IMR-90 (cell line): ENCODE measurements at regions not wholly inside any gene's neighbourhood (a gene's known extent, or its start where the extent isn't known, plus 50 kb on each side); places are given as distances from the start of the nearest gene placed in this dataset.

Experiments used
- ATAC-seq: fragments of 200-7000 bp; cut with Tn5 transposase; 2 replicates; pipeline ENCODE4 v1.9.1; 2020; ENCODE audit warnings: low read depth, mild to moderate bottlenecking, moderate library complexity
- BruUV-seq: library from RNA; stranded (reverse); fragments of 400-500 nt; replicated peaks from 2 replicates; lab custom pipeline; 2021; lab: Mats Ljungman, UMichigan
- CTCF ChIA-PET: fragments of 300-600 bp; formaldehyde crosslinking; extraction: SDS; loops from one replicate; lab custom pipeline; 2021; ENCODE audit warnings: antibody characterized with exemption; lab: Yijun Ruan, JAX
- POLR2A ChIA-PET: fragments of 300-600 bp; sonication (Branson Sonifier 250); formaldehyde crosslinking; loops from one replicate; lab custom pipeline; 2022; ENCODE audit warnings: antibody characterized with exemption; ENCODE audit not compliant: unreplicated experiment; lab: Charles Lee
- DNase-seq: peaks from one replicate; pipeline ENCODE4 v3.0.0; 2013
- H2AFZ ChIP-seq: replicated peaks from 2 replicates; pipeline ENCODE3; 2013; ENCODE audit warnings: low read length, mild to moderate bottlenecking; ENCODE audit not compliant: poor library complexity
- H2AK5ac ChIP-seq: 2 replicates; pipeline ENCODE4 v1.6.1; 2013; ENCODE audit warnings: low read depth, low read length, inconsistent platforms
- H2AK9ac ChIP-seq: replicated peaks from 2 replicates; pipeline ENCODE3; 2013; ENCODE audit warnings: mild to moderate bottlenecking, low read depth, low read length, moderate library complexity; ENCODE audit not compliant: poor library complexity
- H2BK120ac ChIP-seq: 2 replicates; pipeline ENCODE4 v1.6.1; 2013; ENCODE audit warnings: low read depth, low read length, inconsistent platforms
- H2BK15ac ChIP-seq: 3 replicates; pipeline ENCODE4 v1.6.1; 2013; ENCODE audit warnings: low read depth, low read length, inconsistent platforms
- H2BK20ac ChIP-seq: 2 replicates; pipeline ENCODE4 v1.6.1; 2013; ENCODE audit warnings: low read depth, mild to moderate bottlenecking, inconsistent platforms, low read length, moderate library complexity
- H2BK5ac ChIP-seq: 2 replicates; pipeline ENCODE4 v1.6.1; 2013; ENCODE audit warnings: mild to moderate bottlenecking, low read depth, low read length, inconsistent platforms; ENCODE audit not compliant: poor library complexity, severe bottlenecking
- H3K14ac ChIP-seq: replicated peaks from 2 replicates; pipeline ENCODE4 v1.6.1; 2013; ENCODE audit warnings: low read depth, low read length, inconsistent platforms
- H3K18ac ChIP-seq: 2 replicates; pipeline ENCODE4 v1.6.1; 2013; ENCODE audit warnings: low read depth, low read length, control low read depth
- H3K23ac ChIP-seq: 2 replicates; pipeline ENCODE4 v1.6.1; 2013; ENCODE audit warnings: low read depth, low read length, inconsistent platforms
- H3K27ac ChIP-seq: 2 replicates; pipeline ENCODE4 v1.5.1; 2013; ENCODE audit warnings: mild to moderate bottlenecking, control low read depth, low read length; ENCODE audit not compliant: insufficient read depth
- H3K27me3 ChIP-seq: 2 replicates; pipeline ENCODE4 v1.6.1; 2013; ENCODE audit warnings: low read length; ENCODE audit not compliant: control insufficient read depth, insufficient read depth
- H3K36me3 ChIP-seq: 2 replicates; pipeline ENCODE4 v1.6.1; 2013; ENCODE audit warnings: low read length, mixed read lengths; ENCODE audit not compliant: control insufficient read depth, insufficient read depth
- H3K4ac ChIP-seq: 2 replicates; pipeline ENCODE4 v1.6.1; 2013; ENCODE audit warnings: low read depth, low read length, inconsistent platforms
- H3K4me1 ChIP-seq: 2 replicates; pipeline ENCODE4 v1.6.1; 2013; ENCODE audit warnings: low read length, mixed read lengths; ENCODE audit not compliant: control insufficient read depth, insufficient read depth
- H3K4me2 ChIP-seq: 2 replicates; pipeline ENCODE4 v1.6.1; 2013; ENCODE audit warnings: low read depth, mild to moderate bottlenecking, control low read depth, low read length, moderate library complexity
- H3K4me3 ChIP-seq: 2 replicates; pipeline ENCODE4 v1.5.1; 2013; ENCODE audit warnings: low read depth, mild to moderate bottlenecking, control low read depth, low read length, moderate library complexity; ENCODE audit not compliant: insufficient read depth
- H3K56ac ChIP-seq: 2 replicates; pipeline ENCODE4 v1.6.1; 2013; ENCODE audit warnings: low read length, inconsistent platforms; ENCODE audit not compliant: insufficient read depth; ENCODE audit errors: extremely low read depth
- H3K79me1 ChIP-seq, 2 experiments: 2 replicates each; pipeline ENCODE4 v1.6.1; 2013; ENCODE audit warnings: low read length in 2 of 2, inconsistent platforms in 1 of 2, low read depth in 1 of 2
- H3K9ac ChIP-seq: 2 replicates; pipeline ENCODE4 v1.6.1; 2013; ENCODE audit warnings: low read depth, low read length, control low read depth
- H3K9me1 ChIP-seq: 2 replicates; pipeline ENCODE4 v1.6.1; 2013; ENCODE audit warnings: low read length, inconsistent platforms; ENCODE audit not compliant: insufficient read depth
- H3K9me3 ChIP-seq: 2 replicates; pipeline ENCODE4 v1.6.1; 2013; ENCODE audit warnings: low read length; ENCODE audit not compliant: control insufficient read depth, insufficient read depth
- H4K20me1 ChIP-seq: 2 replicates; pipeline ENCODE4 v1.6.1; 2013; ENCODE audit warnings: low read length, inconsistent platforms; ENCODE audit not compliant: insufficient read depth
- H4K5ac ChIP-seq: 2 replicates; pipeline ENCODE4 v1.6.1; 2013; ENCODE audit warnings: mild to moderate bottlenecking, low read depth, low read length, control low read depth
- H4K8ac ChIP-seq, 2 experiments: 2 replicates each; pipeline ENCODE4 v1.6.1; 2013; ENCODE audit warnings: low read depth in 2 of 2, low read length in 2 of 2, control low read depth in 1 of 2, inconsistent platforms in 1 of 2
- H4K91ac ChIP-seq: 2 replicates; pipeline ENCODE4 v1.6.1; 2013; ENCODE audit warnings: low read depth, low read length, inconsistent platforms; ENCODE audit not compliant: insufficient read depth
- BHLHE40 ChIP-seq: fragments of 150-350 bp; IDR thresholded peaks from 2 replicates; pipeline ENCODE4 v1.6.1; 2016; ENCODE audit warnings: mild to moderate bottlenecking, low read depth, low read length
- CTCF ChIP-seq: conservative IDR thresholded peaks from 2 replicates; pipeline ENCODE4 v1.5.1; 2012; ENCODE audit warnings: mild to moderate bottlenecking, low read depth, low read length, improper control_type of control experiment
- ELK1 ChIP-seq: fragments of 150-350 bp; IDR thresholded peaks from 2 replicates; pipeline ENCODE4 v1.6.1; 2016; ENCODE audit warnings: low read depth, mild to moderate bottlenecking, low read length, moderate library complexity, borderline replicate concordance
- FOS ChIP-seq: fragments of 150-350 bp; IDR thresholded peaks from 2 replicates; pipeline ENCODE4 v1.6.1; 2016; ENCODE audit warnings: low read depth, low read length
- MAFK ChIP-seq: IDR thresholded peaks from 2 replicates; pipeline ENCODE4 v1.6.1; 2012; ENCODE audit warnings: low read depth, low read length, improper control_type of control experiment
- MAZ ChIP-seq: IDR thresholded peaks from 2 replicates; pipeline ENCODE4 v1.6.1; 2012; ENCODE audit warnings: low read depth, mild to moderate bottlenecking, low read length, improper control_type of control experiment, moderate library complexity, borderline replicate concordance
- MXI1 ChIP-seq: IDR thresholded peaks from 2 replicates; pipeline ENCODE4 v1.6.1; 2012; ENCODE audit warnings: low read depth, mild to moderate bottlenecking, low read length, moderate library complexity, borderline replicate concordance
- NFE2L2 ChIP-seq: fragments of 150-350 bp; IDR thresholded peaks from 2 replicates; pipeline ENCODE4 v1.6.1; 2016; ENCODE audit warnings: low read depth, mild to moderate bottlenecking, low read length
- POLR2A ChIP-seq: IDR thresholded peaks from 2 replicates; pipeline ENCODE4 v1.6.1; 2012; ENCODE audit warnings: mild to moderate bottlenecking, low read depth, low read length
- RAD21 ChIP-seq: IDR thresholded peaks from 2 replicates; pipeline ENCODE4 v1.6.1; 2012; ENCODE audit warnings: low read length, improper control_type of control experiment
- RCOR1 ChIP-seq: IDR thresholded peaks from 2 replicates; pipeline ENCODE4 v1.6.1; 2012; ENCODE audit warnings: mild to moderate bottlenecking, low read length, improper control_type of control experiment; ENCODE audit not compliant: insufficient replicate concordance
- RFX5 ChIP-seq: IDR thresholded peaks from 2 replicates; pipeline ENCODE4 v1.8.0; 2012; ENCODE audit warnings: low read depth, mild to moderate bottlenecking, low read length, moderate library complexity
- SMC3 ChIP-seq: fragments of 150-350 bp; IDR thresholded peaks from 2 replicates; pipeline ENCODE4 v1.6.1; 2016; ENCODE audit warnings: low read depth, mild to moderate bottlenecking, antibody characterized with exemption, low read length, moderate library complexity
- USF2 ChIP-seq: fragments of 150-350 bp; IDR thresholded peaks from 2 replicates; pipeline ENCODE4 v1.6.1; 2017; ENCODE audit warnings: mild to moderate bottlenecking, antibody characterized with exemption, low read length, low read depth
- WGBS, 2 experiments: methylation state at CpG; one replicate each; pipeline versions ENCODE4 v1.1.5 to v1.1.7; 2013; ENCODE audit warnings: missing lambda C conversion rate in 2 of 2; ENCODE audit not compliant: insufficient read length in 1 of 2; ENCODE audit errors: extremely low coverage in 2 of 2; 5-methylcytosine and 5-hydroxymethylcytosine counted together
- dilution Hi-C: fragments of 300-500 bp; cut with HindIII; formaldehyde crosslinking; loops from one replicate; pipeline ENCODE4 v1.14.3; 2018; ENCODE audit warnings: low sequenced_read_pairs; ENCODE audit not compliant: unreplicated experiment
- in situ Hi-C: fragments of 300-500 bp; cut with MboI; formaldehyde crosslinking; loops from 3 replicates; pipeline ENCODE4 v1.14.3; 2019; ENCODE audit warnings: low sequenced_read_pairs, inconsistent platforms, mixed read lengths
- intact Hi-C: fragments of 100-400 bp; cut with micrococcal nuclease; formaldehyde crosslinking; loops from 2 replicates; pipeline ENCODE4 v1.10.0; 2022

GRCh38 chr14:106208794-106209193 lies 682.4 kb downstream of the TMEM121 start:
- no peak overlapping the region for H2BK20ac ChIP-seq
- in situ Hi-C loops: no loop called here
- ATAC-seq: no peak
- H3K9me1 ChIP-seq: no peaks in the 10 kb centered on the region
- H4K5ac ChIP-seq: no peak overlapping the region
- H2AK5ac ChIP-seq: no peak overlapping the region
- POLR2A ChIA-PET: no interaction called here
- H3K56ac ChIP-seq: no peak overlapping the region
- no peaks in the 10 kb centered on the region for H4K20me1 ChIP-seq
- H4K8ac ChIP-seq: no peak overlapping the region
- H3K36me3 ChIP-seq: no peaks in the 10 kb centered on the region
- no peaks in the 10 kb centered on the region for H3K79me1 ChIP-seq
- H3K27me3 ChIP-seq: no peaks in the 10 kb centered on the region
- H2BK120ac ChIP-seq: no peak overlapping the region
- no peak overlapping the region for H3K18ac ChIP-seq
- no peak for DNase-seq
- no peak overlapping the region for H3K23ac ChIP-seq
- H2AK9ac ChIP-seq: no peak overlapping the region
- dilution Hi-C loops: no loop called here
- CTCF ChIA-PET: no interaction called here
- no peak for TF ChIP-seq CTCF
- TF ChIP-seq MAFK: no peak
- no peak for TF ChIP-seq FOS
- no peak for TF ChIP-seq RAD21
- TF ChIP-seq SMC3: no peak
- no peak for TF ChIP-seq RFX5
- no peak for TF ChIP-seq MAZ
- TF ChIP-seq POLR2A: no peak
- TF ChIP-seq BHLHE40: no peak
- TF ChIP-seq MXI1: no peak
- TF ChIP-seq NFE2L2: no peak
- TF ChIP-seq RCOR1: no peak
- TF ChIP-seq ELK1: no peak
- no peak for TF ChIP-seq USF2
- peaks cover 36% of the 10 kb centered on the region for H3K9me3 ChIP-seq
- H3K14ac ChIP-seq: no peak overlapping the region
- no peak overlapping the region for H3K4me3 ChIP-seq
- H2BK15ac ChIP-seq: no peak overlapping the region
- no peak overlapping the region for H3K27ac ChIP-seq
- no peak overlapping the region for H3K9ac ChIP-seq
- H2BK5ac ChIP-seq: no peak overlapping the region
- H3K4me1 ChIP-seq: no peaks in the 10 kb centered on the region
- no TSS peak for BruUV-seq
- 8% methylated on average over 1 of the region's 2 CpGs; no CpG with 5 or more reads in 1 of the 2 experiments for WGBS, 2 experiments
- H3K4me2 ChIP-seq: no peak overlapping the region
- no peak overlapping the region for H3K4ac ChIP-seq
- no peak overlapping the region for H4K91ac ChIP-seq
- no peak overlapping the region for H2AFZ ChIP-seq
- intact Hi-C loops: no loop called here
